GM10266 (cell line): ENCODE measurements at regions not wholly inside any gene's neighbourhood (a gene's known extent, or its start where the extent isn't known, plus 50 kb on each side); places are given as distances from the start of the nearest gene placed in this dataset.
"Not testable (repeated sequence)": the region's sequence is repeated elsewhere in the genome, so short reads cannot be mapped to it uniquely, and the experiment has no call there.

ENCODE experiments used
- DNase-seq: peaks from one replicate; pipeline ENCODE4 v3.0.0; 2012; ENCODE audit errors: extremely low spot score
- TF ChIP-seq, protein P1 (sequence below): IDR thresholded peaks from 2 replicates; pipeline ENCODE4 v1.5.1; 2012; ENCODE audit warnings: mild to moderate bottlenecking, low read depth; ENCODE audit not compliant: control insufficient read depth, insufficient read depth; ENCODE audit errors: missing control alignments

DNA sequence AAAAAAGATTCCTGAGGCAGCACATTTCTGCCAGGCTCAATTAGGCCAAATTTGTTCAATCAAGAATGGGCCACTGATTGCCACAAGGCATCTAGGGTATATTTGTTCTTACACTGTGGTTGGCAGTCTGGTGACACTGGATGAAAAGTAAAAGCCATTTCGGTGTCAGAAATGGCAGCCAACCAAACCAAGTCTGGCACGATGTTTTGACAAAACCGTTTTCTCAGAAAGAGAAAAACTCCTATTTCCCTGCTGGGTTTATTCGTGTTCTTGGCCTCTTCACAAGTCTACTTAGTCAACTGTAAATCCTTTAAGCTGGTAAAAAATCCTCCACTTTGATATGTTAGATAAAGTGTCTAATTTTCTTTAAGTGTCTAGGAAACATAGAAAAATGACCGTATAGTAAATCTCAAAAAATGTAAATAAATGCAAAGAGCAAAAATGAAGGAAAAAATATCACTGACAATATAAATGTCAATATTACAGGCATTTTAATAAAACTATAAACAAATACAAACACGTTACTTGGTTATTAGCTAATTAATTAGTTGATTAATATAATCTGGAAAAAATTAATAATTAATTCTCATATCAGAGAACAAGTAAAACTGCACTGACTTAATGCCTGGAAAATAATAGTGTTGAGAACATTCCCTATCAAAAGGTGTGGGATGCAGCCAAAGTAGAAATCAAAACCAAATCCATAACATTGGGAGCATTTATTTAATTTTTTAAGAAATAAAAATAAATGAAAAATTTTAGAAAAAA lies 182.0 kb upstream of the ZNF804A start:
- TF ChIP-seq, protein P1, sequence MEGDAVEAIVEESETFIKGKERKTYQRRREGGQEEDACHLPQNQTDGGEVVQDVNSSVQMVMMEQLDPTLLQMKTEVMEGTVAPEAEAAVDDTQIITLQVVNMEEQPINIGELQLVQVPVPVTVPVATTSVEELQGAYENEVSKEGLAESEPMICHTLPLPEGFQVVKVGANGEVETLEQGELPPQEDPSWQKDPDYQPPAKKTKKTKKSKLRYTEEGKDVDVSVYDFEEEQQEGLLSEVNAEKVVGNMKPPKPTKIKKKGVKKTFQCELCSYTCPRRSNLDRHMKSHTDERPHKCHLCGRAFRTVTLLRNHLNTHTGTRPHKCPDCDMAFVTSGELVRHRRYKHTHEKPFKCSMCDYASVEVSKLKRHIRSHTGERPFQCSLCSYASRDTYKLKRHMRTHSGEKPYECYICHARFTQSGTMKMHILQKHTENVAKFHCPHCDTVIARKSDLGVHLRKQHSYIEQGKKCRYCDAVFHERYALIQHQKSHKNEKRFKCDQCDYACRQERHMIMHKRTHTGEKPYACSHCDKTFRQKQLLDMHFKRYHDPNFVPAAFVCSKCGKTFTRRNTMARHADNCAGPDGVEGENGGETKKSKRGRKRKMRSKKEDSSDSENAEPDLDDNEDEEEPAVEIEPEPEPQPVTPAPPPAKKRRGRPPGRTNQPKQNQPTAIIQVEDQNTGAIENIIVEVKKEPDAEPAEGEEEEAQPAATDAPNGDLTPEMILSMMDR = no peak

GRCh38 chr2:184419744-184420143 lies 178.6 kb upstream of the ZNF804A start:
- DNase-seq = no peak
- TF ChIP-seq, protein P1 = no peak

More for the DNA sequence above, 182.0 kb upstream of the ZNF804A start:
- no peak for DNase-seq

DNA sequence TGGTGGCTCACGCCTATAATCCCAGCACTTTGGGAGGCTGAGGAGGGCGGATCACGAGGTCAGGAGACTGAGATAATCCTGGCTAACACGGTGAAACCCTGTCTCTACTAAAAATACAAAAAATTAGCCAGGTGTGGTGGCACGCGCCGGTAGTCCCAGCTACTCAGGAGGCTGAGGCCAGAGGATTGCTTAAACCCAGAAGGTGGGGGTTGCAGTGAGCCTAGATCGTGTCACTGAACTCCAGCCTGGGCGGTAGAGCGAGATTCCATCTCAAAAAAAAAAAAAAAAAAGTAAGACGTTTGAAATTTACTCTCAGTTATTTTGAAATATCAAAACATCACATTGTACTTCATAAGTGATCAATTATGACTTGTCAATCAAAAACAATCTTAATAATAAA lies 176.9 kb upstream of the ZNF804A start:
- not testable (repeated sequence) for DNase-seq

DNA sequence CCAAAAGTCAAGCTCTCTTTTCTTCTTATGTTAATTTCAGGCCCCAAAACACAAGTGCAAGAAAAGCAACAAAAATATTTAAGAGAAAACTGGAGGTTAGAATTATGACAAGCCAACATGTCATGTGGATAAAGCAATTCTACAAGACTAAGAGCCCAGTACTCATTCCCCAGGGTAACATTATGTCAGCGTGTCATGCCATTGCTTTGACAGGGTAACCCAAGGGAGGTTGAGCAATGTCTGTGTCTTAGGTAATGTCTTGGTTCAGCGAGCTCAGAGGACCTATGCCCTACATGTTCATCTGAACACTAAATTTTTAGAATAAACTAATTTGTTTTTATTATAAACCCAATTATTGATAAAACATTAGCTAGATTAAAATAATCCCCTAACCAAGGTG lies 173.2 kb upstream of the ZNF804A start:
- no peak for DNase-seq
- TF ChIP-seq, protein P1 = no peak

DNA sequence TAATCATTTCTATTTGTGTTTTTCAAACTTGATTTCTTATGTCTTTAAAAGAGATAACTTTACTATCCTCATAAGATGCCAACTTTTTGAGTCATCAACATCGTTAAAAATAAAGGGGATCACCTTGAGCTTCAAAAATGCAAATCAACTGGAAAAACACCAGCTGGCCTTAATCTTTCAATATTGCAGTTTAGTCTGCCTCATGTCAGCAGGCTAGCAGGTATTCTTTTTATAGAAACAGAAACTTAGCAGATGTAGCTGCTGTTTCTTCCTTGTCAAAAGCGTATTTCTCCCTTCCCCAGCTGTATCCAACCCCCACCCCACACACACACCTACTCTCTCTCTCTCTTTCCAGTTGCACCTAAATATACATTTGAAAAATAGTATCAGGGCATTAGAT lies 154.1 kb upstream of the ZNF804A start:
- TF ChIP-seq, protein P1 = no peak
- peak; percentile 24 for DNase-seq

DNA sequence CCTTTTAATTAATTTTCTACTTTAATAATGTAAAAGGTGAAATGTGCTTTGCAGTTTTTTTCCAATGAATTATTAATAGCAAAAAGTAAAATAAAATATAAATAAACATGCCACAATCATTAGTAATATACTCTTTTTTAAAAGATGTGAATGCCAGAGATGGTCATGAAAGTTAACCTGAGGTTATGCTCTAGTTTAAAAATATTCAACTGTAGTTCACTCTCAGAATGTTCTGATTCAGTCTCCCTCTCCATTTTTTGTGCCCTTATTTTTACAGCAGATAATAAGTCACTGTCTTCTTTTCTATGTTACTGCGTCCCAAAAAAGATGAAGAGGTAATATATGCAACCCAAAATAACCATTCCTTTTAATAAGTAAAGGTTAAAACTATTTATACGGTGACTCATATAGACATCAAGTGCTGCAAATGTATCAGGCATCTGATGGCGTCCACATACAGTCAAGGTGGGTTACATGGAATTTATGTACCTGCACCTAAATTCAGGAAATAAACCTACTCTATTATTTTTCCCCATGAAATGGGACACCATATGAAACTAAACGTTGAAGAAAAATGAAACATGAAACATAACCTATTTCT lies 153.6 kb upstream of the ZNF804A start:
- TF ChIP-seq, protein P1 = no peak
- no peak for DNase-seq

DNA sequence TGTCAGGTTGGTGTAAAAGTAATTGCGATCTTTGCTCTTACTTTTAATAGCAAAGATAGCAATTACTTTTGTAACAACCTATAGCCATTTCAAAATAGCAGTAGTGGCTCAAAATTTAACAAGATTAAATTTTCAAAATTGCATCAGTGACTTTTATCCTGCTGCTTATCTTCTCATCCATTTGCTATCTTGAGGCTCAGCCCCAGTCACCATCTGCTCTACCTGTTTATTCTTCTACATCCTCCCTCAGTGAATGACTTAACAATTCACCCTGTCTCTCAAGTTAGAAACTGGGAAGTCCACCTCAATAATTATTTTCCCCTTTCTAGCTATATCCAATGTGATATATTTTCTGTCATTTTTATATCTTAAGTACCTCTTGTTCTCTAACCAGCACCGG lies 148.6 kb upstream of the ZNF804A start:
- TF ChIP-seq, protein P1 = no peak
- no peak for DNase-seq

- TF ChIP-seq, protein P1 = no peak
- DNase-seq = no peak
Observed at GRCh38 chr2:184452907-184453306, 145.4 kb upstream of the ZNF804A start.
